Fibroblast of villous mesenchyme (primary cell): ENCODE measurements at regions not wholly inside any gene's neighbourhood (a gene's known extent, or its start where the extent isn't known, plus 50 kb on each side); places are given as distances from the start of the nearest gene placed in this dataset.

Experiments used
- DNase-seq: peaks from one replicate; pipeline ENCODE4 v3.0.0-alpha.2; 2010; ENCODE audit warnings: low read depth
- H3K4me3 ChIP-seq: 2 replicates; pipeline ENCODE4 v1.5.1; 2011; ENCODE audit warnings: low read depth, mild to moderate bottlenecking, low read length
- CTCF ChIP-seq: IDR thresholded peaks from 2 replicates; pipeline ENCODE4 v1.5.1; 2012; ENCODE audit warnings: low read depth, mild to moderate bottlenecking, low read length; ENCODE audit not compliant: insufficient read depth

DNA sequence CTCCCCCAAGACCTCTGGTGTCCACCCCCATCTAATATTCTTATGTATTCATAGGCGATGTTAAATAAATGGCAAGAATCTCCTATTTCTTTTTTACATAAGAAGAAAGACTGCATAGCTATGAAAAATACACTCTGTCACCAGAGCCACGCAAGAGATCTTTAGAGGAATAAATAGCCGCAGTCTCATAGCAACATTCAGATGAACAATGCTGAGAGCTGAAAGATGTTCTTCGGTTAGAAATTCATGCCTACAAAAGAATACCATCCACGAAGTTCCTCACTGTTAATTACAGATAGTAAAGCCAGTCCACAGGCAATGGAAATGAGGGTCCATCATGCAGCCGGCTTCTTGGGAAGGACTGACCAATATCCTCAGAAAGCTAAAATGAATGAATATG, 76.0 kb upstream of the SOD1 start:
- H3K4me3 ChIP-seq, result no peak overlapping the region
- DNase-seq, result no peak
- TF ChIP-seq CTCF, result no peak

- peak; percentile 50 for DNase-seq
- no peak overlapping the region for H3K4me3 ChIP-seq
- peak; percentile 83 for TF ChIP-seq CTCF
These were observed 78.6 kb upstream of the SOD1 start for GRCh38 chr21:31580866-31581276.

GRCh38 chr21:31577271-31577670, 82.2 kb upstream of the SOD1 start:
- no peak overlapping the region for H3K4me3 ChIP-seq
- no peak for TF ChIP-seq CTCF
- DNase-seq, result no peak

DNA sequence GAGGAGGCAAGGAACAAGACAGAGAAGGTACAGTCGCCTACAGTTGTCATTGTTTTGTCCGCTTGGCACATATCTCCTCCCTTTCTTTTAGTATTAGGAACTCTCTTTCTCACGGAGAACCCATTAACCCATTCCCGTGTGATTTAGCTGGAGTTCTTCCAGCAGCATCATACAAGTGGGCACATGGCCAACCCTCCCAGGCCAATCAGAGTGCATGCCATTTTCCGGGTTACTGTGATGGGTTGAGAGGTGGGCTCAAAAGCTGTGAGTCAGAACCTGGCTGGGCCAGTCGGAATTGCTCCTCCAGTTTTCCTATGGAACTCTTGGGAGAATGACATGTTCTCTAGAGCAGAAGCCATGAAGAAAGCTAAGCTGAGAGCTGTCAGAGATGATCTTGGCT, 83.1 kb upstream of the SOD1 start:
- no peak for DNase-seq
- no peak overlapping the region for H3K4me3 ChIP-seq
- TF ChIP-seq CTCF, result no peak

- no peak for TF ChIP-seq CTCF
- DNase-seq, result no peak
- H3K4me3 ChIP-seq, result no peak overlapping the region
These were observed 86.3 kb upstream of the SOD1 start for GRCh38 chr21:31573217-31573616.

- DNase-seq, result no peak
These were observed 87.6 kb upstream of the SOD1 start for GRCh38 chr21:31571879-31572278.

More at GRCh38 chr21:31571879-31572278, 87.6 kb upstream of the SOD1 start:
- no peak overlapping the region for H3K4me3 ChIP-seq
- no peak for TF ChIP-seq CTCF
